ENCODE measurements at regions not wholly inside any gene's neighbourhood (a gene's known extent, or its start where the extent isn't known, plus 50 kb on each side); places are given as distances from the start of the nearest gene placed in this dataset.

GRCh38 chr20:24151621-24152294 lies 163.2 kb upstream of the GGTLC1 start:
- no peak for TF ChIP-seq CTCF (conservative IDR thresholded peaks at IDR 0.05)
- H3K27ac ChIP-seq = no peak overlapping the region

- H3K27ac ChIP-seq = no peak overlapping the region
- no peak for TF ChIP-seq CTCF (conservative IDR thresholded peaks at IDR 0.05)
Observed at GRCh38 chr20:24150406-24150805, 161.8 kb upstream of the GGTLC1 start.

- no peak overlapping the region for H3K27ac ChIP-seq
- peak; percentile 75 for TF ChIP-seq CTCF (conservative IDR thresholded peaks at IDR 0.05)
Observed at GRCh38 chr20:24149881-24150307, 161.3 kb upstream of the GGTLC1 start.

- TF ChIP-seq CTCF (conservative IDR thresholded peaks at IDR 0.05) = no peak
- H3K27ac ChIP-seq = no peak overlapping the region
Observed at GRCh38 chr20:24149175-24149574, 160.6 kb upstream of the GGTLC1 start.

GRCh38 chr20:24148372-24148771 lies 159.8 kb upstream of the GGTLC1 start:
- H3K27ac ChIP-seq = no peak overlapping the region
- TF ChIP-seq CTCF (conservative IDR thresholded peaks at IDR 0.05) = no peak

GRCh38 chr20:24147961-24148360 lies 159.4 kb upstream of the GGTLC1 start:
- no peak overlapping the region for H3K27ac ChIP-seq
- TF ChIP-seq CTCF (conservative IDR thresholded peaks at IDR 0.05) = no peak

- H3K27ac ChIP-seq = no peak overlapping the region
- no peak for TF ChIP-seq CTCF (conservative IDR thresholded peaks at IDR 0.05)
Observed at GRCh38 chr20:24147479-24147878, 158.9 kb upstream of the GGTLC1 start.

Data from VCaP (cell line).